ENCODE measurements at regions not wholly inside any gene's neighbourhood (a gene's known extent, or its start where the extent isn't known, plus 50 kb on each side); places are given as distances from the start of the nearest gene placed in this dataset.

- Histone ChIP-seq H3K27me3 (no peaks in the 10 kb centered on the region), H3K79me2 (no peaks in the 10 kb centered on the region), H4K20me1 (ENCODE audit: insufficient read depth, poor library complexity, severe bottlenecking) (no peaks in the 10 kb centered on the region), H3K4me1 (ENCODE audit: insufficient read depth) (peaks cover 7% of the 10 kb centered on the region), H3K36me3 (replicated peaks; ENCODE audit: insufficient read depth, low read depth) (no peaks in the 10 kb centered on the region), H3K9me3 (ENCODE audit: low read depth) (no peaks in the 10 kb centered on the region), H3K4me3 (no peak overlapping the region), H3K27ac (no peak overlapping the region), H3K9me2 (replicated peaks; ENCODE audit: insufficient read depth) (no peaks in the 10 kb centered on the region), H3K4me2 (no peak overlapping the region), H2AFZ (no peak overlapping the region)
- 92% methylated on average over 2 of the region's 2 CpGs for WGBS (ENCODE audit: low lambda C conversion rate, missing lambda C conversion rate)
- DNase-seq (ENCODE audit: low spot score), result no peak
- no peak for TF ChIP-seq EZH2phosphoT487 (IDR thresholded peaks at IDR 0.05; ENCODE audit: low read depth, severe bottlenecking, unreplicated experiment)
- no peak for TF ChIP-seq EZH2 (IDR thresholded peaks at IDR 0.05; ENCODE audit: borderline replicate concordance)
- TF ChIP-seq CTCF (IDR thresholded peaks at IDR 0.05; ENCODE audit: poor library complexity), result no peak
Observed at GRCh38 chr15:29477256-29477655, 207.6 kb upstream of the NSMCE3 start.

DNA sequence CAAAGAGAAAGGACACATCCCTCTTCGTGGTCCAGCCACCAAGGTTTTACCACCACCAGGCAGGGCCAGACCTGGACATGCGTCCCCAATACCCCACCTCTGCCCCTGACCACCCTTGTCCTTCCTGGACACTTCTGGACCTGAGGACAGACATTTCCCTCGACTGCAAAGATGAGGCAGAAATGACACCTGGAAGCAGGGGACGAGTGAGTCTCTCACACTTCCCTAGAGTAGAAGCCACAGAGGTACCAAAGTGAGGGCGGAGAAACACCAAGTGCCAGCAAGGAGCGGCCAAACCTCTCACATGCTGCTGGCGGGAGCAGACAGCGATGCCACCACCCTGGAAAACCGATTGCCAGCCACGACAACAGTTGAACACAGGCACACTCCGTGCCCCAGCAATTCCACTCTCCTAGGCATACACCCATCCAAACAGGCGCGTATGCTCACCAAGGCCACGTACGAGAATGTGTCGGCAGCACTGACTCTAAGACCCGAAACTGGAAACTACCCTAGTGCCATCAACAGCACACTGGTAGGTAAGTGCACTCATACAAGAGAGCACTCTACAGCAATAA lies 207.0 kb upstream of the NSMCE3 start:
- H3K4me2 ChIP-seq, result no peak overlapping the region
- no peak overlapping the region for H3K4me3 ChIP-seq
- no peaks in the 10 kb centered on the region for H4K20me1 ChIP-seq (ENCODE audit: insufficient read depth, poor library complexity, severe bottlenecking)
- 94% methylated on average over 17 of the region's 17 CpGs for WGBS (ENCODE audit: low lambda C conversion rate, missing lambda C conversion rate)
- TF ChIP-seq EZH2phosphoT487 (IDR thresholded peaks at IDR 0.05; ENCODE audit: low read depth, severe bottlenecking, unreplicated experiment), result no peak
- no peak for TF ChIP-seq CTCF (IDR thresholded peaks at IDR 0.05; ENCODE audit: poor library complexity)
- TF ChIP-seq EZH2 (IDR thresholded peaks at IDR 0.05; ENCODE audit: borderline replicate concordance), result no peak
- no peaks in the 10 kb centered on the region for H3K9me3 ChIP-seq (ENCODE audit: low read depth)
- H3K79me2 ChIP-seq, result no peaks in the 10 kb centered on the region
- H2AFZ ChIP-seq, result no peak overlapping the region
- H3K4me1 ChIP-seq (ENCODE audit: insufficient read depth), result peaks cover 7% of the 10 kb centered on the region
- no peaks in the 10 kb centered on the region for H3K9me2 ChIP-seq (replicated peaks; ENCODE audit: insufficient read depth)
- no peaks in the 10 kb centered on the region for H3K36me3 ChIP-seq (replicated peaks; ENCODE audit: insufficient read depth, low read depth)
- no peaks in the 10 kb centered on the region for H3K27me3 ChIP-seq
- H3K27ac ChIP-seq, result no peak overlapping the region
- no peak for DNase-seq (ENCODE audit: low spot score)

- no peaks in the 10 kb centered on the region for H3K9me2 ChIP-seq (replicated peaks; ENCODE audit: insufficient read depth)
- WGBS (ENCODE audit: low lambda C conversion rate, missing lambda C conversion rate), result 96% methylated on average over 10 of the region's 10 CpGs
- no peak overlapping the region for H2AFZ ChIP-seq
- H3K27me3 ChIP-seq, result no peaks in the 10 kb centered on the region
- no peak for DNase-seq (ENCODE audit: low spot score)
- no peak overlapping the region for H3K27ac ChIP-seq
- no peak for TF ChIP-seq CTCF (IDR thresholded peaks at IDR 0.05; ENCODE audit: poor library complexity)
- no peak for TF ChIP-seq EZH2 (IDR thresholded peaks at IDR 0.05; ENCODE audit: borderline replicate concordance)
- no peak for TF ChIP-seq EZH2phosphoT487 (IDR thresholded peaks at IDR 0.05; ENCODE audit: low read depth, severe bottlenecking, unreplicated experiment)
- H3K4me1 ChIP-seq (ENCODE audit: insufficient read depth), result peaks cover 17% of the 10 kb centered on the region
- H3K4me3 ChIP-seq, result no peak overlapping the region
- H4K20me1 ChIP-seq (ENCODE audit: insufficient read depth, poor library complexity, severe bottlenecking), result no peaks in the 10 kb centered on the region
- no peak overlapping the region for H3K4me2 ChIP-seq
- H3K79me2 ChIP-seq, result no peaks in the 10 kb centered on the region
- H3K9me3 ChIP-seq (ENCODE audit: low read depth), result no peaks in the 10 kb centered on the region
- H3K36me3 ChIP-seq (replicated peaks; ENCODE audit: insufficient read depth, low read depth), result no peaks in the 10 kb centered on the region
Observed at GRCh38 chr15:29475096-29475495, 205.5 kb upstream of the NSMCE3 start.
